GM23338 (cell line): ENCODE measurements at regions not wholly inside any gene's neighbourhood (a gene's known extent, or its start where the extent isn't known, plus 50 kb on each side); places are given as distances from the start of the nearest gene placed in this dataset.

Experiments
- POLR2AphosphoS5 ChIP-seq: IDR thresholded peaks from 2 replicates; pipeline ENCODE4 v1.6.1; 2016; ENCODE audit warnings: antibody characterized with exemption, low read depth
- TF ChIP-seq, protein P1 (sequence below), 2 experiments: fragments of 200-600 bp in 1 of 2; sonication (generic) in 1 of 2; conservative IDR thresholded peaks; 2 replicates each; pipeline versions ENCODE4 v1.5.1 to v1.6.1; 2016 to 2017; ENCODE audit warnings: antibody characterized with exemption in 2 of 2, low read depth in 2 of 2, mild to moderate bottlenecking in 2 of 2, moderate library complexity in 1 of 2

DNA sequence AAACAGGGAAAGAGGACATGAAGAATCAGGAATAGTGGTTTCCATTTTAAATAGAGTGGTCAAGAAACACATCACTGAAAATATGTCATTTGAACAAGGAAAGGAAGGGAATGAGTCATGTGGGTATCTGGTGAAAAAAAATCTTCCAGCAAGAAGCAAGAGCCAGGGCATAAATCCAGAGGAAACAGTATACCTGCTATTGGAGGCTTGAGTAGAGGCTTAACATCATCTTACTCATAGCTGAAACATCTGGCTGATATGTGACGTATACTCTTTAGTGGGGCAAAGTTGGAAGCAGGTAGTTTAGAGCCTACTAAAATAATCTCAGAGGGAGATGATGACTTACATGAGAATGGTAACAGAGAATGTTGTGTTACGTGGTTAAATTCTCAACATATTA, 517.2 kb downstream of the CAAP1 start:
- TF ChIP-seq, protein P1, sequence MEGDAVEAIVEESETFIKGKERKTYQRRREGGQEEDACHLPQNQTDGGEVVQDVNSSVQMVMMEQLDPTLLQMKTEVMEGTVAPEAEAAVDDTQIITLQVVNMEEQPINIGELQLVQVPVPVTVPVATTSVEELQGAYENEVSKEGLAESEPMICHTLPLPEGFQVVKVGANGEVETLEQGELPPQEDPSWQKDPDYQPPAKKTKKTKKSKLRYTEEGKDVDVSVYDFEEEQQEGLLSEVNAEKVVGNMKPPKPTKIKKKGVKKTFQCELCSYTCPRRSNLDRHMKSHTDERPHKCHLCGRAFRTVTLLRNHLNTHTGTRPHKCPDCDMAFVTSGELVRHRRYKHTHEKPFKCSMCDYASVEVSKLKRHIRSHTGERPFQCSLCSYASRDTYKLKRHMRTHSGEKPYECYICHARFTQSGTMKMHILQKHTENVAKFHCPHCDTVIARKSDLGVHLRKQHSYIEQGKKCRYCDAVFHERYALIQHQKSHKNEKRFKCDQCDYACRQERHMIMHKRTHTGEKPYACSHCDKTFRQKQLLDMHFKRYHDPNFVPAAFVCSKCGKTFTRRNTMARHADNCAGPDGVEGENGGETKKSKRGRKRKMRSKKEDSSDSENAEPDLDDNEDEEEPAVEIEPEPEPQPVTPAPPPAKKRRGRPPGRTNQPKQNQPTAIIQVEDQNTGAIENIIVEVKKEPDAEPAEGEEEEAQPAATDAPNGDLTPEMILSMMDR (conservative IDR thresholded peaks at IDR 0.05; ENCODE audit: low read depth in 2 of 2) = no peak
- TF ChIP-seq POLR2AphosphoS5 = no peak
